GM21528 (cell line): ENCODE measurements at regions not wholly inside any gene's neighbourhood (a gene's known extent, or its start where the extent isn't known, plus 50 kb on each side); places are given as distances from the start of the nearest gene placed in this dataset.
A peak's percentile ranks its signal among the peaks of the same experiment; 100 is the strongest.

Source experiments
- ATAC-seq: cut with Tn5 transposase; IDR thresholded peaks from one replicate; pipeline ENCODE4 v1.9.1; 2021; ENCODE audit warnings: mild to moderate bottlenecking, moderate library complexity; ENCODE audit not compliant: unreplicated experiment, low FRiP score

DNA sequence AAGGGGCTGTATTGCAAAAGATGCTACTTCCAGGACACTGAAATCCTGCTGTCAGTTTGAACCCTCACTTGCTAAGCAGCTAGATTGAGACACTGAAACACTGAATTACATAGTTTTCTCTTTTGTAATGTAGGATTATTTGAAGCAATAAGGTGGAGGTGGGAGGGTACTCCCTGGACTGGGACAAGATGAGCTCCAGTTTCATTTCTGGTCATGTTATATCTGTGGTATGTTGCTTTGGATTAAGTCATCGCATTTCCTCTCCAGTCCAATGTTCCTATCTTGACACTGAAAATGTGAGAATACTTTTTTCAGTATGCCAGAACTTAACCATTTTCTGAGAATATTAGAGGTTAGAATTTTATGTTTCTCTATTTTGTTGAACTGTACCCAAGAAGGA is 426.2 kb upstream of the MEX3C start:
- no peak for ATAC-seq

DNA sequence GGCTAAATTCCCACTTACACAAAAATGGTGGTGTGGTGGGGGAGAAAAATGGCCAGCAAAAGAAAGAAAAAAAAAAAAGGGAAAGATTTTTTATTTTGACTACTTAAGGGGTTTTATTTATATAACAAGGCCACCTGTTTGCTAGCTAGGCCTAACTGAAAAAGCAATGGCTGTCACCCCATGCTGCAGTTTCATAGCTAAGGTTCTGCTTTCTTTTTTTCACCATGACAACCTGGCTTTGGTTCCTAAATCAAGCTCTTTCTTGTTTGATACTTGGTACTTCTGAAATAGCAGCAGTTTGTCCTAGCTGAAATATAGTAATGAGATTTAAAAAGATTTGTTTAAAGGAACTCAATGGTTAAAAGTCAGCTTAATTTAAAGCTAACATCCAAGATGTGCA is 433.2 kb upstream of the MEX3C start:
- no peak for ATAC-seq

DNA sequence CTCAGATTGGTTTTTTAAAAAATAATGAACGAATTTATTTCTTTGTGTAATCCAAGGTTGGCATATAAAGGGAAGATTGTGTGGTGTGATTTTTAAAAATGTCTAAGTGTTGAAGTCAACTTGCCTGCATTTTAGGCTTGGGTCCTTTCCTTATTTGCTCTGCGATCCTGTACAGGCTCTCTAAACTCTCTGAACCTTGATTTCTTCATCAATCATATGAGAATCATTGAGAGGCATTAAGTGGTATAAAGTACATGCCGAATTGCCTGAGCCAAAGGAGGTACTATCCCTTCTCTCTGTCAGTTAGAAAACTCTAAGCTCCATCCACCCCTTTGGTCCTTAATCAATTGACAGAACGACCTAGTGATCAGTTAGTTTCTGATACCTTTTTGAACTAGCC is 440.4 kb upstream of the MEX3C start:
- ATAC-seq = no peak

DNA sequence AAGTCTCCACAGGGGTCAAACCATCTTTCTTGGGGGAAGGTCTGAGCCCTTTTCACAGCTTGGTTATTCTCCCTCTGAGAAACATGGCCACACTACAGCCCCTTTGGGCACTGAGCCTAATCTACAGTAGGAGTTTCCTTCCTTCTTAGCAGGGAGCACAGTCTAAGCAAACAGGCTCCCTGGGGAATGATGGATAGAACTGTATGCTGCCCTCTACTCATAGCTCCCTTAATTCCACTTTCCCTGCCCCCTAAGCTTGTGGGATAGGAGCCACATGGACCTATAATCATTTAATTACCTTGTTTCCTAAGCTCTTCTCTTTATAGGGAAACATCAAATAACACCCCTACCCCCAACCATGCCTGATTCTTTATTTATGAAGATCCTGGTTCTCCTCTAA is 442.1 kb upstream of the MEX3C start:
- ATAC-seq = no peak

DNA sequence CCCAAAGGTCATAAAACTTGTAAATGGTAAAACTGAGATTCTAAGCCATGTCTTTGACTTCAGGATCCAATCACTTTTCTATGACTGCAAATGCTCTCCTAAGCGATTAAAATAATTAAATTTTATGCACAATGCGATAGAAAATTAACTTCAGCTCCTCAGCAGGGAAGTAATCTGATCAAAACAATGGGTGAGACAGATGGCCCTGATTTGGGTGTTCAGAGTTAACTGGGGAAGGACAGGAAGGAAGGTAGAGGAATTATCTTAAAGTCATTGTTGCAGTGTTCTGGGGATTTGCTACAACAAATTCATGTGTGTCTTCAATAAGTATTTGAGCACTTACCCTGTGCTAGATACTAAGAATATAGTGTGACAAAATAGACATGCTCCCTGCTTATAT is 446.0 kb upstream of the MEX3C start:
- ATAC-seq = no peak

DNA sequence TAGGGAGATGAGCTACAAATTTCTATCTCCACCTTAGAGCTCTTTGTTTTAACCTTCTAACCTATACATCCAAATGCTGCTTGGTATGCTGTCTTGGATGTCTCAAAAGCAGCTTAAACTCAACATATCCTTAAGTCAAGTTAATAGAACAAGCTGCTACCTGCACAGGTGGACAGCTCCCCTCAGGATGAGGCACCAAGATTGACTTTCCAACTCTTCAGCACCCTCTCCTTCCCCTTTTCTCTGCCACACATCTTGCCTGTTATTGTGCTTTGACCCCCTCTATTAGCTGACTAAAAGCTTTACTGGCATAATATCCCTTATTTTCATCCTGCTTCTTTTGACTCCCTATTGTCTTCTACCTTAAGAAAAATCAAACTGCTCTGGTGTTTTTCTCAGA is 448.1 kb upstream of the MEX3C start:
- no peak for ATAC-seq

DNA sequence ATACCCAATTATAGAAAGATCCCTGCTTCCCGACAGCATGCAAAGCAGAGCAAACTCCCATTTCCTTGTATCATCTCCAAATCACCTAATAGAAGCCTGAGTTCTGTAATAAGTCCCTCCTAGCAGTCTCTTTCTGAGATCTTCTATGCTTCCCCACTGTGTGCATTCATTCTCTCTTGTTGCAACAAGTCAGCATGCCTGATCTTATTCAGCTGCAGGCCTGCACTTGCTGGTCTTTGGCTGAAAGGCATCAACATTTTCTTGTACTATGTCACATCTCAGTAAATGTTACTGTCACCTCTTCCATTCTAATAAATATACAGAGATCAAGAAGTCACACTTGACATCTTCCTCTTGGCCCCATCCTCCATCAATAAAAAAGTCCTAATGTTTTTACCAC is 449.9 kb upstream of the MEX3C start:
- no peak for ATAC-seq

DNA sequence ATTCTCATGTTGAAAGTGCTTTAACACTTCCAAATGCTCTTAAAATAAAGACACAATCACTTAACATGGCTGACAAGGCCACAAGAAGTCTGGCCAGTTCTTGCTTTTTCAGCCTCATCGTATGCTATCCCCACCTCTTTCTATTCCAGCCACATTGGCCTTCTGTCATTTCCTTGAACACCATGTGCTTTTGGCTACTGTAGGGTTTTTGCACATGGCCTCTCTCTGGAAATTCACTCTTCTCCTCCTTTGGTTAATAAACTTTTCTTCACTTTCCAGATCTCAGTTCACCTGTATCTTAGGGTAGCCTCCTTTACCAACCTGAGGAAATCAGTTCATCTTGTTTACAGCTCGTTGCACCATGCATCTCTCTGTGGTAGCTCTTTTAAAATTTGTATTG is 450.5 kb upstream of the MEX3C start:
- ATAC-seq = no peak

DNA sequence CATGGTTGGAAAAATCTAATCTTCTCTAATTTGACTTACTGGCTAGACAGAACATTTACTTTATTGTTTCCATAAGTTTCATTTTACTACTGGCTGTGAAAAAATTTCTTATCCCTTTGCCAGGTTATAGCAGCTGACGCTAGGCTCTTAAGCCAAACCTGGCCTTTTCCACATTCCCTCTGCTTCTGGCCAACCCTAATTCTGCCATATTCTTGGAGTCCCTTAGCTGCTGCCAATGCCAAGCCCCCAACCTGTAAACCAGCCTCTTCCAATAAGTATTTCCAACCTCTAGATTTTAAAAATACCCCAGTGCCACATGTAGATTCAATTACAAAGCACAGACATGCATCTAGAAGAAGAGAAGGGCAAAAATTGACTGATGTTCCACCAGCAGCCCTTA is 452.3 kb upstream of the MEX3C start:
- ATAC-seq = no peak

DNA sequence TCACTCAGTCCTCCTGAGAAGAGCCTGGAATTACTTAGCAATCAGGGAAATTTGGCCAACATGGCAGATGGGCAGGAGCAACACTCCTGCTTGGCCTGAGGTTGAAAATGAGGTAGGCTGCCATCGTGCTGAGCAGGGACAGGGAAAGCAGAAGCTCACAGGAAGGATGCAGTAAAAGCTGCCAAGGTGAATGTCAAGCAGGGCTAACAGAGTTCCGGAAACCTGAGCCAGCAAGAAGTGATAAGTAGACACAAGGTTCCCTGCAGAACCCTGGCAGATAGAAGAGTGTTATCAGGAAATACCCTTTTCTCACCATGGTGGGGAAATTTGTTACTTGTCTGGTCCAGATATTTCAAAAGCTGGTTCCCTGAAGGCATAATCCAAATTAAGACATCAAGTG is 454.3 kb upstream of the MEX3C start:
- no peak for ATAC-seq

DNA sequence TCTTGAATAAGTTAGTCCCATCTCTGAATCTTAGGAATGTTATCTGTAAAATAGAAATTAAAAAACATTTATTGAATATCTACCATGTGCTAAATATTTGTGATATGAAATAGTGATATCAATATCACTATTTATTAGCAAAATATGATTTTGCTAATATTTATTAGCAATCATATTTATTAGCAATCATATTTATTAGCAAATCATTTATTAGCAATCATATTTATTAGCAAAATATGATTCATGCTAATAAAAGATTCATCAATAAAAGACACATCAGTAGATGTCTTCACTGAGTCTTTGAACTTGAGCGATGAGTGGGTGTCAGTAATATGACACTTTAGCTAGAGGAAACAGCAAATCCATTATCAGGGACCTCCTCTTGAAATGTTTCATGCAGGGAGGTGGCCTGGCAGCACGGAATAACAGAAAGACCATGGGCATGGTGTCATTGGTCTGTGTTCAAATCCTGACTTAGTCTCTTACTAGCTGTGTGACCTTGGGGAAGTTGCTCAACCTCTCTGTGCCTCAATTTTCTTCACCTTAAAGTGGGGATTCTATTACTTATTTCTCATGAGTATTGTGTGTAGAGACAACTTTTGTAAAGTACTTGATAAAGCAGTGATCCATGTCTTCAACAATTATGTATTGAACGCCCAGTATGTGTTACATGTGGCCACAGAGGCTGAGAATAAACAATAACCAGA is 456.2 kb upstream of the MEX3C start:
- ATAC-seq = no peak

DNA sequence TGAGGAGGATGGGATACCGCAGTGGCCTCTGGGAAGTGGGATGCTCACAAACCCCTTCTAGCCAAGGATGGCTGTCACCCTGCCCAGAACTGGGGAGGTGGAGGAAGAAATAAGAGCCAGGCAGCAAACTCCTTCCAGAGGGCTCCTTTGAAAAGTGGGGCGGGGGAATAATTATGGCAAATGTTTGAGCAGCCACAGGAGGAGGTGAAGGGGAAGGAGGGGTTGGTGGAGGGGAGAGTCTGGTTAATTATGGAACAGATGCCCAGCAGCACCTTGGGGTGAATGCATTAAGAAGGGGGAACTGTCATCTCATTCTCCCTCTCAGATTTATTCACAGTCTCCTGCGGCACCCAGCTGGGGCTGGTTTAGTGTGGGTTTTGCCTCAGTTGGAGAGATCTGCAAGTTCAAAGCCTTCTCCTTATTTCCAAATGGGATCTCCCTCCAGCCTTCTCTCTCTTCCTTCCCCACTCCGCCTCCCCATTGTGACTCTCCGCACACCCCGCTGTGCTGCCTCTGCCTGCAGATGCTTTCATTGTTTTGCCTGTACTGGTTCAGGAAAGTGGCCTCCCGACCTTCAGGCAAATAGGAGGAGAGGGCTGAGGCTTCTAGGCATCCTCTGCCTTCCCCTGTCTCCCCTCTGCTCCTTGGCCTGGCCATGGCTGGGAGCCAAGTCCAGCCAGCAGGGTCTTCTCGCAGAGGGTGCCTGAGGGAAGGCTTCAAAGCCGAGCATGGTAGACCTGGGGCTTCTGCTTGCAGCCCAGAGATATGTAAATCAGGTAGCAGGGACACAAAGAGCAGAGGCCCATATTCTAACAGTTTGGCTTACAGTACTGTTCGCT is 457.2 kb upstream of the MEX3C start:
- ATAC-seq = peak; percentile 52

DNA sequence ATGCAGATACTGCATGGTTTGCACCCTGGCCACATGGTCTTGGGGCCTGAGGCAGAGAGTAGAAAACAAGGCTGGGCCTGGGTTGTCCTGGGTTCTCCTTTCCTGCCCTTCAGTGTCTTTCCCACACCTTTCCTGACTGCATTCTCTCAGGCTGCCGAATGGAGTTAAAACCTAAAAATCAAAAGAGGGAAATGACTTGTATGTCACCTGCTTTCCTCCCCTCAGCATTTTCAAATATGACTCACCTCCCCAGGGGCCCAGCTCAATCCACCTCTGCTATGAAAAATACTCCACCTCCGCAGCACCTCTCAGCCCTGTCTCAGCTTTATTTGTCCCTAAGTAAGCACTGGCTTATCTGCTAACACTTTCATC is 457.8 kb upstream of the MEX3C start:
- ATAC-seq = peak; percentile 75

DNA sequence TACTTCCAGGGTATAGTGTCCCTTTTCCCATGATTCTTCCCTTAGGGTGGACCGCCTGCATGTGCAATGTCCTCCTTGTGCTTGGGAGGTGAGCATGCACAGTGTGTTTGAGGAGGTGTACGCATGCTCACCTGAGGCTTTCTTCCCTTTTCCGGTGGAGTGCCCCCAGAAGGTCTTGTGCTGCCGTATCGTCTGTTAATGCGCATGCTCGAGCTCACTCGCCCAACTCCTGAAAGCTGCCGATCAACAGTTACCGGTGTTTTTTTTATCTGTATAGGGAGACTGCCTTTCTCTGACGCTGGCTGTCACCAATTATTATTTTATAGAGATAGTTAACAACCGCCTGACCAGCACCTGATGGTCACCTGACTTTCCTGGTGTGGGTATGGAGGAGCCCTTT is 458.8 kb upstream of the MEX3C start:
- no peak for ATAC-seq

DNA sequence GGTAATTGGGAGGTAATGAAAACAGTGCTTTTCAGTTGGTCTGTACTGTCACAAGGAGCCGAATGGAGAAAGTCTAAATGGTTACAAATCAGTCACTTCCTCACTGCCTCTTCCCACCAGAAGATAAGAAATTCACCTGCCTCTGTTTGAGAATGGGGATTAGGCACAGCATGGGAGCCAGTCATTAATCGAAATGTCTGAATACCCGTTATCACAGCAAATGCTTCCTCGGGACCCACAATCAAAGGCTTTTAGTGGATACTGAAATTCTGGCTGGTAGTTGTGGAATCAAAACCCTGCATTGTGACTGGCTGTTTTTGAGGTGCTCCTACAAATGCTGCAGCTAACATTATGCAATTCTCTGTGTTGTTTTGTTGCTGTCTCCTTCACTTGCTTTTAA is 461.0 kb upstream of the MEX3C start:
- no peak for ATAC-seq

DNA sequence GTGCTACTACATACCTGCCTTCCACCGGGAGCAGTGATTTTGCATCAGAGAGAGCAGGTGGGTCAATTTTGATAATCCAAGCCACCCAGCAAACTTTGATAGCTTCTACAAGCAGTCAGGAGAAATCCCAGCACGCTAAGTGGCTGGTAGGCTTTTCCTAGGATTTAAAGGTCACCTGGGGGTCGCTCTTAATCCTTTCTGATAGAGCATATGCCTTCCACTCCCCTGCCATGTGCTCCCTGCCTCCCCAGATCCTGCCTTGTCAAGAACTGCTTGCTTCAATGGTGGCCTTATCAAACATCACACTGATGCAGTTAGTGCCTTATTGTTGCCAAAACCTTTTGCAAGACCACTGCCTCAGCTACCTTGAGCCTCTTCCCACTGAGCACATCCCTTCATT is 462.3 kb upstream of the MEX3C start:
- no peak for ATAC-seq

DNA sequence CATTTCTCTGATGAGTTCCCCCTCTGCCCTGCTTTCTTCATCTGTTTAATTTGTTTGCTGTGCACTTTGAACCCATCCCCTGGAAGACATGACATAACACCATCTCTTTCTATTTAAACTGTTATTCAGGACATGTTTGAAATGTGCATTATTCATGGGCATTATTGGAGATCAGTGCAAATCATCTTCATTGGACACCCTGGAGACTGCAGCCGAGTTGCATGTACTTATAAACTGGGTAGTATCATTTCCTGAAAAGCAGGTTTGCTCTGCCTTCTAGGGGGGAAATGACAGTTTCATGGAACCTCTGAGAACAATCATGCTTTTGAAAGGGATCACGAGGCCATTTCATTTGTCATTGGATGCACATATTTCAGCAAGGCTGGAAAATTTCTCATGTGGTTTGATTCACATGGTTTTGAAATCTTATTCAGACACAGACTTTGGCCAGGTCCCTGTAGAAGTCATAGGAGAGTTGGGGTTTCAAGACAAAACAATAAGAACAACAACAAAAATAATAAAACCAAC is 462.8 kb upstream of the MEX3C start:
- ATAC-seq = no peak

DNA sequence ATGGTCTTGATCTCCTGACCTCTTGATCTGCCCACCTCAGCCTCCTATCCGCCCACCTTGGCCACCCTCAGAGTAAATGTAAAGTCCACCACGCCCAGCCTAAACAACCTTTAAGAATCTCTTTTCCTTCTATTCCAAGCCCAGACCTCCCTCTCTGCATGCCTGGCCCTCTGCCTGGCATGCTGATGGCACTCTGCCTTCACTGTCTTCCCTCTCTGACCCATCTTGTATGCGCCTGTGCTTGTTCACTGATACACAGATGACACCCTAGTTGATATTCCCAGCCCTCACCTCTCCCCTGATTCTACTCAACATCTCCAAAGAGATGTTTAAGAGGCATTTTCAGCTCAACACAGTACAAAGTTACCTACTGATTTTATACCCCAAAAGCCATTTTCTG is 466.8 kb upstream of the MEX3C start:
- no peak for ATAC-seq

DNA sequence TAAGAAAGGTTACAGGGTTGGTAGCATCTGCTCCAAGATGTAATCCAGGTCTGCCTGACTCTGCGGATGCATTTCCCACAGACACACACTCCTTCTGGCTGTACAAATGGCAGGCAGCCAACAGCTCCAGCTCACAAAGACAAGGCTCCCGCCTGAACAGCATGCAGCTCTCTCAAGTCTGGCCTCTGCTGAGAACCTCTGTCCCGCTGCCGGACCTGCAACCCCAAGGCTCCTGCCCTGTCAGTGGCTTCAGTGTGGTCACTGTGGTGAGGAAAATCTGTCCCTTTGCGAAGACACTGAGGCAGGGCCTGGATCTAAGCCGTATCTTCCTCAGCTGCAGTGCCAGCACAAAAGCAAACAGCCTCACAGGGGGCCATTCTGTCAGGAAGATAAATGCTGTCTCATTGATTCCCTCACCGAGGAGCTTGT is 469.3 kb upstream of the MEX3C start:
- no peak for ATAC-seq

DNA sequence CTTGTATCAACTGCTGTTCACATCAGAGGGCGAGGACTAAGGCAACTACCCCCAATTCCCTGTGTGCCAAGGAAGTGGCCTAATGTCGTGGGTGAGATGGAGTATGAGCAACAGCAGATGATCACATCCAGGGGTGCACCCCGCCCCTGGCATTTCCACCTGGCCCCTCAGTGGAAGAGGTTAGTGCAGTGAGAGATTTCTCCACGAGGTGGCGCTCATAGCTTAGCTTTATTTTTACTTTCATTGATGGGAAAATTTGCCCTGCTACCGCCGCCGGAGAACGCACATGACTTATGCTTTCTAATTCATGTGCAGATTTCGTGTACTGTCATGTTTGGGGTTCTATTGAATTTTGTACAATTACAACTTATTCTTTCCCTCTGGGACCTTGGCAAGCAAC is 470.6 kb upstream of the MEX3C start:
- ATAC-seq = peak; percentile 70

DNA sequence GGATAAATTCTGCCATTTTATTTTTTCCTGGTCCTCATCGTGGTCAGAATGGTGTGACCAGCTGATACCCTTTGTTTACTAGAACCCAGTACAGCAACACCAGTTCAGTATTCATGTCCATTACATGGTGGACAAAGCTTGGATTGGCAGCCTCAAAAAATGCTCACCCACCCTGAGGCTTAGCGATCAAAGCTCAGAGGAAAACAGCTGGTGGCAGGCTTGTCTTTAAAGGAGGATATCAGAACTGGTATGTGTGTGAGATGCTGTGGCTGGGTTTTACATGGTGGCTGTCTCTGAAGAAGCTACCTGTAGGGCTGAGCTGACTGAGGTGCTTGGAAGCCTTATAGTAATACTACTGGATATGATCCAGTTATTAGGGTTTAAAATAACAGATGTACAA is 471.1 kb upstream of the MEX3C start:
- no peak for ATAC-seq

DNA sequence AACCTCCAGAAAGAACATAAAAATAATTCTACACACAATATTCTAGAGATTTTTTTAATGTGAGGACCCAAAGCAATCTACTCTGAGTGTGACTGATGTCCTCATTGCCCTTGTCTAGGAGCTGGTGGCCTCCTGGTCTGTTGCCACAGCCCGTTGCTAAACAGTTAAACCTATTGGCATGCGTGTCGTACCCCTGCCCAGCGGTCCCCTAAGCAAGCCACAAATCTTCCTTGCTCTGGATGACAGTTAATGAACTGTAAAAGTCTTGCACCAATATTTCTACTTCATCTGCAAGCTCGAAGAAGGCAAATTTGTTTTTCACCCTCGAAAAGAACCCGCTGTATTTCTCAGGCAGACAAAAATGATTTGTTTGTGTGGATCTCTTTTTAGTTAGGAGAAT is 489.1 kb upstream of the MEX3C start:
- no peak for ATAC-seq
